Endodermal cell (in vitro differentiated cells): ENCODE measurements at regions not wholly inside any gene's neighbourhood (a gene's known extent, or its start where the extent isn't known, plus 50 kb on each side); places are given as distances from the start of the nearest gene placed in this dataset.

ENCODE experiments used
- DNase-seq: peaks from one replicate; pipeline ENCODE4 v3.0.0-alpha.2; 2017
- H3K27ac ChIP-seq: 2 replicates; pipeline ENCODE4 v1.5.1; 2013; ENCODE audit warnings: mild to moderate bottlenecking, low read depth, low read length, moderate library complexity
- H3K27me3 ChIP-seq: 2 replicates; pipeline ENCODE4 v1.6.1; 2013; ENCODE audit warnings: mild to moderate bottlenecking, low read length, moderate library complexity; ENCODE audit not compliant: insufficient read depth, control insufficient read depth, poor library complexity, severe bottlenecking
- H3K36me3 ChIP-seq: 2 replicates; pipeline ENCODE4 v1.7.0; 2013; ENCODE audit warnings: mild to moderate bottlenecking, low read length, moderate library complexity; ENCODE audit not compliant: control insufficient read depth, insufficient read depth
- H3K4me1 ChIP-seq: one replicate; pipeline ENCODE4 v1.7.0; 2013; ENCODE audit warnings: low read length; ENCODE audit not compliant: control insufficient read depth, insufficient read depth
- H3K4me3 ChIP-seq: 2 replicates; pipeline ENCODE4 v1.5.1; 2013; ENCODE audit warnings: mild to moderate bottlenecking, low read length, moderate library complexity
- H3K9ac ChIP-seq: 2 replicates; pipeline ENCODE4 v1.6.1; 2013; ENCODE audit warnings: mild to moderate bottlenecking, low read length, moderate library complexity; ENCODE audit not compliant: poor library complexity, severe bottlenecking; ENCODE audit errors: extremely low read depth
- H3K9me3 ChIP-seq: 2 replicates; pipeline ENCODE4 v1.6.1; 2013; ENCODE audit warnings: mild to moderate bottlenecking, low read length, moderate library complexity; ENCODE audit not compliant: control insufficient read depth
- H3K27ac Mint-ChIP-seq: 2 replicates; pipeline ENCODE4 v1.8.0; 2020; ENCODE audit warnings: mixed read lengths
- H3K27me3 Mint-ChIP-seq: 2 replicates; pipeline ENCODE4 v1.8.0; 2021; ENCODE audit warnings: mild to moderate bottlenecking, mixed read lengths; ENCODE audit not compliant: insufficient read depth
- H3K36me3 Mint-ChIP-seq: 2 replicates; pipeline ENCODE4 v1.8.0; 2020; ENCODE audit warnings: low read depth, mixed read lengths
- H3K4me1 Mint-ChIP-seq: 2 replicates; pipeline ENCODE4 v1.8.0; 2020; ENCODE audit warnings: mixed read lengths
- H3K4me3 Mint-ChIP-seq: 2 replicates; pipeline ENCODE4 v1.8.0; 2020; ENCODE audit warnings: mild to moderate bottlenecking, moderate library complexity, mixed read lengths
- H3K9me3 Mint-ChIP-seq: 2 replicates; pipeline ENCODE4 v1.8.0; 2020; ENCODE audit warnings: mild to moderate bottlenecking, mixed read lengths
- WGBS, 2 experiments: methylation state at CpG; one replicate each; pipeline versions ENCODE4 v1.1.5 to v1.1.7; 2013; ENCODE audit warnings: missing lambda C conversion rate in 2 of 2, mixed read lengths in 1 of 2; ENCODE audit not compliant: insufficient coverage in 1 of 2, insufficient read length in 1 of 2; 5-methylcytosine and 5-hydroxymethylcytosine counted together
- TF ChIP-seq, protein P1 (sequence below): fragments of 200-600 bp; sonication (generic); conservative IDR thresholded peaks from 2 replicates; pipeline ENCODE4 v1.5.0; 2021; ENCODE audit warnings: antibody characterized with exemption, mild to moderate bottlenecking

GRCh38 chr9:109967651-109968642, 187.9 kb downstream of the PALM2AKAP2 start:
- DNase-seq: no peak
- Histone ChIP-seq H3K27ac (no peak overlapping the region), H3K9ac (no peak overlapping the region), H3K36me3 (no peaks in the 10 kb centered on the region), H3K27me3 (no peaks in the 10 kb centered on the region), H3K4me1 (no peaks in the 10 kb centered on the region), H3K9me3 (no peaks in the 10 kb centered on the region), H3K4me3 (no peak overlapping the region)
- 89 to 94% methylated on average over 8 of the region's 8 CpGs for WGBS, 2 experiments
- Mint-ChIP-seq H3K9me3 (no peaks in the 10 kb centered on the region), H3K27me3 (no peaks in the 10 kb centered on the region), H3K4me1 (no peaks in the 10 kb centered on the region), H3K4me3 (no peak overlapping the region), H3K27ac (no peak overlapping the region), H3K36me3 (no peaks in the 10 kb centered on the region)
- TF ChIP-seq, protein P1, sequence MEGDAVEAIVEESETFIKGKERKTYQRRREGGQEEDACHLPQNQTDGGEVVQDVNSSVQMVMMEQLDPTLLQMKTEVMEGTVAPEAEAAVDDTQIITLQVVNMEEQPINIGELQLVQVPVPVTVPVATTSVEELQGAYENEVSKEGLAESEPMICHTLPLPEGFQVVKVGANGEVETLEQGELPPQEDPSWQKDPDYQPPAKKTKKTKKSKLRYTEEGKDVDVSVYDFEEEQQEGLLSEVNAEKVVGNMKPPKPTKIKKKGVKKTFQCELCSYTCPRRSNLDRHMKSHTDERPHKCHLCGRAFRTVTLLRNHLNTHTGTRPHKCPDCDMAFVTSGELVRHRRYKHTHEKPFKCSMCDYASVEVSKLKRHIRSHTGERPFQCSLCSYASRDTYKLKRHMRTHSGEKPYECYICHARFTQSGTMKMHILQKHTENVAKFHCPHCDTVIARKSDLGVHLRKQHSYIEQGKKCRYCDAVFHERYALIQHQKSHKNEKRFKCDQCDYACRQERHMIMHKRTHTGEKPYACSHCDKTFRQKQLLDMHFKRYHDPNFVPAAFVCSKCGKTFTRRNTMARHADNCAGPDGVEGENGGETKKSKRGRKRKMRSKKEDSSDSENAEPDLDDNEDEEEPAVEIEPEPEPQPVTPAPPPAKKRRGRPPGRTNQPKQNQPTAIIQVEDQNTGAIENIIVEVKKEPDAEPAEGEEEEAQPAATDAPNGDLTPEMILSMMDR: no peak

- Histone ChIP-seq H3K27me3 (no peaks in the 10 kb centered on the region), H3K9me3 (no peaks in the 10 kb centered on the region), H3K27ac (no peak overlapping the region), H3K9ac (no peak overlapping the region), H3K4me3 (no peak overlapping the region), H3K4me1 (no peaks in the 10 kb centered on the region), H3K36me3 (no peaks in the 10 kb centered on the region)
- TF ChIP-seq, protein P1: peak; percentile 63
- no peaks in the 10 kb centered on the region for H3K4me1 Mint-ChIP-seq
- H3K27ac Mint-ChIP-seq: no peak overlapping the region
- H3K9me3 Mint-ChIP-seq: no peaks in the 10 kb centered on the region
- no peaks in the 10 kb centered on the region for H3K27me3 Mint-ChIP-seq
- DNase-seq: peak; percentile 74
- 50 to 68% methylated on average over 2 to 4 of the region's 4 CpGs for WGBS, 2 experiments
- H3K4me3 Mint-ChIP-seq: no peak overlapping the region
- H3K36me3 Mint-ChIP-seq: no peaks in the 10 kb centered on the region
Observed at GRCh38 chr9:109969011-109969410, 189.0 kb downstream of the PALM2AKAP2 start.

DNA sequence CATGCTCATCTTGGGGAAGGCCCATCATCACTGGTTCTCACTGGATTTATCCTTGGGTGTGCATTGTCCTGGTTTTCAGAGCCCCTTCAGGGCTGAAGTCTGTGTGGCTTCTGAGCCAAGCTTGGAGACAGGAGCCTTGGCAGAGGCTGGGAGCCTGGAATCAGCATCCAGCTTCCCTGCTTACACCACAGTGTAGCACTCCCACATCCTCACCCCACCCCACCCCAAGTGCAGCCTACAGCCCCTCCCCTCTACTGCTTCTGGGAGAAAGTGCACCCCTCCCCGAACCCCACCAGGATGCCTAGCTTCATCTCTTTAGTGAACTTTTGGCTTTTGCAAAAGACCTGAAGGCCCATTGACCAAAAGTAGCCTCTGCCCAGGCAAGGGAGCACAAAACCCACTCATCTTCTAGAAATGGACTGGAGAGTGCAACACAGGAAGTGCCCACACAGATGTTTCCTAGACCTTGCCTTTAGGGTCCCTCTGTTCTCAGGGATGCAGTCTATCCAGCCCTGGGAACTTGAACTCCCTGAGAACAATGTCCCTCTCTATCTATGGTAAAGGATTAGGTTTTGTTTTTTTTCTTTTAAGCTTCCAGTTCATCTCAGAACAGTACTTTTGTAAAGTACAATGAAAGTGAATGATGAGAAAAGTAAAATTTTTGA, 189.7 kb downstream of the PALM2AKAP2 start:
- TF ChIP-seq, protein P1: no peak
- Histone ChIP-seq H3K4me3 (no peak overlapping the region), H3K9me3 (no peaks in the 10 kb centered on the region), H3K36me3 (no peaks in the 10 kb centered on the region), H3K4me1 (no peaks in the 10 kb centered on the region), H3K9ac (no peak overlapping the region), H3K27me3 (no peaks in the 10 kb centered on the region), H3K27ac (no peak overlapping the region)
- no peak overlapping the region for H3K4me3 Mint-ChIP-seq
- 79% methylated on average over 1 of the region's 1 CpG; no CpG with 5 or more reads in 1 of the 2 experiments for WGBS, 2 experiments
- no peak overlapping the region for H3K27ac Mint-ChIP-seq
- no peaks in the 10 kb centered on the region for H3K36me3 Mint-ChIP-seq
- no peaks in the 10 kb centered on the region for H3K4me1 Mint-ChIP-seq
- no peaks in the 10 kb centered on the region for H3K9me3 Mint-ChIP-seq
- H3K27me3 Mint-ChIP-seq: no peaks in the 10 kb centered on the region
- DNase-seq: no peak
